ENCODE measurements at regions not wholly inside any gene's neighbourhood (a gene's known extent, or its start where the extent isn't known, plus 50 kb on each side); places are given as distances from the start of the nearest gene placed in this dataset.
"Not testable (repeated sequence)": the region's sequence is repeated elsewhere in the genome, so short reads cannot be mapped to it uniquely, and the experiment has no call there.

DNA sequence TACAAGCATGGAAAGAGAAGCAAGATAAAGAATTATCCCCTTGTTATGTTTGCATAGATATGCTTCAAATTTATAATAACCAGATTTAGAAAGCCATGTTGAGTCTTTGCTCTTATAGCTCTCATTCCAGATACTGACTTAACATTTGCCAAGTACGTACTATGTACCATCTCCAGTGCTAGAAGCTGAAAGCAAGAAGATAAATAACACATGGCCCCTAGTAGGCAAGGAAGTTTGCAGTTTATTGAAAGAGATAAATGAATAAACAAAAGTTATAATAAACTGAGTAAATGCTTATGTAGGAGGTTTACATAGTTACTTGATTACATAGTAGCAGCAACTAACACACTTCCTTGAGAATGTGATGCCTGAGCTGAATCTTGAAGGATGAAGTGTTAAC is 628.4 kb downstream of the HINT1 start:
- no peaks in the 10 kb centered on the region for H3K4me1 ChIP-seq (replicated peaks in 1 of 2)
- no peak overlapping the region for H3K27ac ChIP-seq
- in situ Hi-C loops (cut with MboI; ENCODE audit: low pct_unique_long_range_greater_than_20kb in 2 of 9, low sequenced_read_pairs in 9 of 9, unreplicated experiment in 9 of 9): no loop called here
- no peak for ATAC-seq (replicated peaks in 6 of 8)
- WGBS, 10 experiments: 0 to 100% (median 72%) methylated on average over 1 of the region's 1 CpG; no CpG with 5 or more reads in 4 of the 10 experiments
- H3K4me3 ChIP-seq: no peak overlapping the region

DNA sequence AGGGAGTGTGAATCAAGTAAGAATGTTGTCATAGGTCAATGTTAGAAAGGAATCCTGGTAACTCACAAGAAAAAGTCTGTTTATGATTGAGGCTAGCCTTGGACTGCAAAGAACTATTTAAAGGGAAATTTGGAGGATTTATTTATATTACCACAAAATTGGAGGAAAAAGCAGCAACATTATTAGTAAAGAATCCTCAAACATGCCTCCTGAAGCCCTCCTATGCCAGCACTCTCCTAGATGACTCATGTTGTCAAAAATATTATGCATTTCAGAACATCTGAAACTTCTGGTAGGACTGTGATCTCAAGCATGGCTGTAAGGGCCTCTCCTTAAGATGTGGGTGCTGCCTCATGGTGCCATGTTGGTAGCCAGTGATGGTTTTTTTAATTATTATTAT is 628.5 kb downstream of the CHSY3 start:
- in situ Hi-C loops (cut with MboI; ENCODE audit: low pct_unique_long_range_greater_than_20kb in 2 of 9, low sequenced_read_pairs in 9 of 9, unreplicated experiment in 9 of 9): no loop called here
- ATAC-seq (replicated peaks in 6 of 8): no peak
- H3K27ac ChIP-seq: no peak overlapping the region
- no peaks in the 10 kb centered on the region for H3K4me1 ChIP-seq (replicated peaks in 1 of 2)
- no peak overlapping the region for H3K4me3 ChIP-seq

DNA sequence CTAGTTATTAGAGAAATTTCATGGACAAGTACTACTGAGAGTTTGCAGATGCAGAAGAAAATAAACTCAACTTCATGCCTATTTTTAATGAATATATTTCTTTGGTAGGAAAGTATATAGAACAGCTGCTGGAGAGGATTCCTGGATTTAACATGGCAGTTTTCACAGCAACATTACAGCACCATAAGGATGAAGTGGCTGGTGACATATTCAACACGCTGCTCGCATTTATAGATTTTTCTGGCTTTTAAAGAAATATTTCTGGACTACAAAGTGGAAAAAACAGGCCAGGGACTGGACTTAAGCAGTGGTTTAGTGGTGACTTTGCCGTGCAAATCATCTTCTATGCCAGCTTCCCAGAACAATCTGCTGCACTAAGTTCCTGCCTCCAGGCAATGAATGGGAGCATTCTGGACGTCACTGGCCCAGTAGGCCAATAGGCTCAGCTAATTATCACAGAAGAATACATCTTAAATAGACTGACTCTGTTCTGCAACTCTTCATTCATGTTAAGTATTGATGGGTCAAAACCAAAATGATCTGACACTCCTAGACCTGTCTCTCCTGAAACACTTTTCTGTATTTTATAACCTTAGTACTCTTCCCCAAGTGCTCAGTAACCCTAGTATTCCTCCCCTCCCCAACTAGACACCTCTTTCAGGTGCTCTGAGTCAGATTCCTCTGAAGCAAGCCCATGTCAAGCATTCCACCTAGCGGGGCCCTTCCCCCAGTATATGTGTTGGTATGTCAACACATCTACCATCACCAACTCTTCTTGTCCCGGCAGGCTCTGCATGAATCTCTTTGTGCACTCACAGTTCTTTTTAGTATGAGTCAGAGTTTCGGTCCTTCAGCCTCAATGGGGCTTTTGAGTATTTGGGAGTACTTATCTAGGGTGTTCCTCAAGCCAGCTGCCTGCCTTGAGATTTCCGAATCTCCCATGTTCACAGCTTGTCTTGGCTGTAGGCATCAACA is 625.5 kb downstream of the CHSY3 start:
- WGBS, 10 experiments: 5 to 100% (median 67%) methylated on average over 1 to 6 of the region's 8 CpGs; no CpG with 5 or more reads in 1 of the 10 experiments
- no peak overlapping the region for H3K27ac ChIP-seq
- ATAC-seq (replicated peaks in 6 of 8): no peak
- in situ Hi-C loops (cut with MboI; ENCODE audit: low pct_unique_long_range_greater_than_20kb in 2 of 9, low sequenced_read_pairs in 9 of 9, unreplicated experiment in 9 of 9): no loop called here
- H3K4me1 ChIP-seq (replicated peaks in 1 of 2): no peaks in the 10 kb centered on the region
- H3K4me3 ChIP-seq: no peak overlapping the region

DNA sequence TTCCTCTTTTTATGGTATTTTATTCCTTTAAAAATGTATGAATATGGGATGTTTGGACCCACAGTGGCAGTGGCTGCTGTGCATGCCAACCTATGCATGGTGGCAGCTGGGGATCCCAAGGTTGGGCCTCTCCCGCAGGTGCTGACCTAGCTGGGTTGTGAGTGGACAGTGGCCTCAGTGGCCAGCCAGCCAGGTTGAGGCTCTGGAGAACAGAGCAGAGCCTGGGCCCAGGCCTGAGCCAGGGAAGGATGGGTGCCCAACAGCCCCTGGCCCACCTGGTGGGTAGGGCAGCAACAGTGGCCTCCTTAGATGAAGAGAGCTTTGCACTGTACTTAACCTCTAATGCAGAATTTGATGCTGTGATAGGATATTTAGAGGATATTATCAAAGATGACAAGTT is 624.8 kb downstream of the CHSY3 start:
- H3K27ac ChIP-seq: no peak overlapping the region
- no peaks in the 10 kb centered on the region for H3K4me1 ChIP-seq (replicated peaks in 1 of 2)
- WGBS, 10 experiments: 40 to 100% methylated on average over 1 of the region's 1 CpG; no CpG with 5 or more reads in 8 of the 10 experiments
- no peak for ATAC-seq (replicated peaks in 6 of 8)
- H3K4me3 ChIP-seq: no peak overlapping the region
- in situ Hi-C loops (cut with MboI; ENCODE audit: low pct_unique_long_range_greater_than_20kb in 2 of 9, low sequenced_read_pairs in 9 of 9, unreplicated experiment in 9 of 9): no loop called here

DNA sequence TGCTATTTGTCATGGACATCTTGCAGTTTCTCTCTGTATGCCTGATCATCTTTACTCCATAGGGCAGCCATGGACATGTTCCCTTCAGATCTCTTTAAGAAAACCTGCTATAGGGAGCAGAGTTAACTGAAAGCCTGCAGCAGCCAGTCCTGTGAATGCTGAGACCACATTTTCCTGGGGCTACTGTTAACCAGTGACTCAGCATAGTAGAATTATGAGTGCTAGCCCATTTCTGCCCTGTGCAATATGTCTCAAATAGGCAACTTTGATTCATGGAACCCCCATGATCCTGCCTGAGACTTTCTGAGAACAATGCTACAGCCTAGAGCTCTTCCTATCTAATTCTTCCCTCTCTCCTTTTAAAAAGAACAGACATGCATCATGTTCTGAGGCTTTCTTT is 624.2 kb downstream of the CHSY3 start:
- in situ Hi-C loops (cut with MboI; ENCODE audit: low pct_unique_long_range_greater_than_20kb in 2 of 9, low sequenced_read_pairs in 9 of 9, unreplicated experiment in 9 of 9): no loop called here
- peak in 1 of 8 experiments; percentile 50 for ATAC-seq (replicated peaks in 6 of 8)
- Histone ChIP-seq H3K4me1 (replicated peaks in 1 of 2) (no peaks in the 10 kb centered on the region), H3K4me3 (no peak overlapping the region), H3K27ac (no peak overlapping the region)

DNA sequence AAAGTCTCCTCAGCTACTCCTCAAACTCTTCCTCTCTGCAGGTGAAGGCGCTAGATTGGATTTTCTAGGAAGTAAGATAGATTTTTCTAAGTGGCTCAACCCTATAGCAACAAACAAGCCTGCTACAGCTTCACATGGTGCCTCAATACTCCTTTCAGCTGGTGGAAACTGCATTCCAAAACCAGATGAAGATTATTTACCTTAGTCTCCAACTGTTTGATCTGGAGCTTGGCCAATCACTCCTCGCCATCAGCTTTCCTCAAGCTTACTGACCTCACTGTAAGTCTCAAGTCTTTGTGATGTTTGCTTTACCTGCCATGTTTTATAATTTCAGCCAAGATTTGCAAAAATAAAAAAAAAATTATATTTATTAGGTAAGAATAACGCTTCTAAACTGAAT is 622.4 kb downstream of the CHSY3 start:
- H3K4me3 ChIP-seq: no peak overlapping the region
- no peaks in the 10 kb centered on the region for H3K4me1 ChIP-seq (replicated peaks in 1 of 2)
- in situ Hi-C loops (cut with MboI; ENCODE audit: low pct_unique_long_range_greater_than_20kb in 2 of 9, low sequenced_read_pairs in 9 of 9, unreplicated experiment in 9 of 9): no loop called here
- ATAC-seq (replicated peaks in 6 of 8): peak in 1 of 8 experiments; percentile 78
- no peak overlapping the region for H3K27ac ChIP-seq
- WGBS, 10 experiments: 0 to 95% (median 67%) methylated on average over 1 to 3 of the region's 3 CpGs

DNA sequence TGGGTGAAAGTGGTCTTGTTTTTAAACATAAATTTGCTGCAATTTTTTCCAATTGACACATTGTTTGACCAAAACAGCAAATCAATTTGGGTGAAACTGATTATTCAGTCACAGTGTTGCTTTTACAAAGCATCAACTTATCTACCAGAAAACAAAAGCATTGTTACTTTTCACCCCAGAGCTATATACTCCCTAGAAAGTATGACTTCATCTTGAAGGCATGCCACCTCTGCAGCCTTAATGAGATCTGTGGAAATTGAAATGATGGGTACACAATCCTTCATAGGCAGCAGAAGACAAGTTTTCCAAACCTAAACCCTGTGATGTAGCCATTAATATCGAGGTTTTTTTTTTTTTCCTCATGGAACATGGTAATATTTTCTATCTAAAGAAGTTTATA is 615.9 kb downstream of the CHSY3 start:
- WGBS, 10 experiments: 0 to 73% (median 39%) methylated on average over 1 of the region's 1 CpG; no CpG with 5 or more reads in 2 of the 10 experiments
- in situ Hi-C loops (cut with MboI; ENCODE audit: low pct_unique_long_range_greater_than_20kb in 2 of 9, low sequenced_read_pairs in 9 of 9, unreplicated experiment in 9 of 9): no loop called here
- H3K4me3 ChIP-seq: no peak overlapping the region
- no peak for ATAC-seq (replicated peaks in 6 of 8)
- no peak overlapping the region for H3K27ac ChIP-seq
- no peaks in the 10 kb centered on the region for H3K4me1 ChIP-seq (replicated peaks in 1 of 2)

DNA sequence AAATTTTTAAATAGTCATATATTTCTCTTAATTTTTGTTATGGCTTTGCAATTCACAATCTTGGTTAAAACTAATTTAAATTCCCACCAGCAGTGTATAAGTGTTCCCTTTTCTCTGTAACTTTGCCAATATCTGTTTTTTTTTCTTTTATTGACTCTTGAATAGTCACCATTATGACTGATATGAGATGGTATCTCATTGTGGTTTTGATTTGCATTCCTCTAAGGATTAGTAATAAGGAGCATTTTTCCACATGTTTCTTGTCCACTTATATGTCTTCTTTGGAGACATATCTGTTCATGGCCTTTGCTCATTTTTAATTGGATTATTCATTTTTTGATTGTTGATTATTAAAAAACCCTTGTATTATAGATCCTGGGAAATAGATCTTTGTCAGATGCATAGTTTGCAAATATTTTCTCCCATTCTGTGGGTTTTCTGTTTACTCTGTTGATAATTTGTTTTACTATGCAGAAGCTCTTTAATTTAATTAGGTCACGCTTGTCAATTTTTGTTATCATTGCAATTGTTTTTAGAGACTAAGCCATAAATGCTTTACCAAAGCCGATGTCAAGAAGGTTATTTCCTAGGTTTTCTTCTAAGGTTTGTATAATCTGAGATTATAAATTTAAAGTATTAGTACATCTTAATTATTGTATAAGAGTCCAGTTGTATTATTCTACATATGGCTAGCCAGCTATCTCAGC is 610.9 kb downstream of the CHSY3 start:
- WGBS, 10 experiments: 48 to 100% (median 83%) methylated on average over 1 to 2 of the region's 2 CpGs
- in situ Hi-C loops (cut with MboI; ENCODE audit: low pct_unique_long_range_greater_than_20kb in 2 of 9, low sequenced_read_pairs in 9 of 9, unreplicated experiment in 9 of 9): no loop called here
- H3K4me1 ChIP-seq (replicated peaks in 1 of 2): no peaks in the 10 kb centered on the region
- peak in 1 of 8 experiments; percentile 18 for ATAC-seq (replicated peaks in 6 of 8)
- H3K27ac ChIP-seq: no peak overlapping the region
- no peak overlapping the region for H3K4me3 ChIP-seq

DNA sequence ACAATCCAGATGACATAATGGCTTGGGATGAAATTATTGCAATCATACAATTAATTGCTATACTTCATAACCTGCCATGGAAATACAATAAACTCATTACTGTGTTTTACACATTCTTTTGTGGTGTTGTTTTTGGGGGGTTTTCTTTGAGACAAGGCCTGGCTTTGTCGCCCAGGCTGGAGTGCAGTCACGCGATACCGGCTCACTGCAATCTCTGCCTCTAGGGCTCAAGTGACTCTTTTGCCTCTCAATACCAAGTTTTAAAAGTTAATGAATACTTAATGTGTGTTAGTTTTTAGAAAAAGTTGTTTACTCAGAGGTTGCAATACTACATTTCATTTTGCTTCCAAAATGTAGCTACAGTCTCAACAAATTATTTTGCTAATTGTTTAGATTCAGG is 598.4 kb downstream of the CHSY3 start:
- H3K27ac ChIP-seq: no peak overlapping the region
- no peaks in the 10 kb centered on the region for H3K4me1 ChIP-seq (replicated peaks in 1 of 2)
- in situ Hi-C loops (cut with MboI; ENCODE audit: low pct_unique_long_range_greater_than_20kb in 2 of 9, low sequenced_read_pairs in 9 of 9, unreplicated experiment in 9 of 9): no loop called here
- no peak for ATAC-seq (replicated peaks in 6 of 8)
- H3K4me3 ChIP-seq: no peak overlapping the region
- WGBS, 10 experiments: 46 to 88% (median 66%) methylated on average over 1 to 4 of the region's 4 CpGs; no CpG with 5 or more reads in 4 of the 10 experiments

DNA sequence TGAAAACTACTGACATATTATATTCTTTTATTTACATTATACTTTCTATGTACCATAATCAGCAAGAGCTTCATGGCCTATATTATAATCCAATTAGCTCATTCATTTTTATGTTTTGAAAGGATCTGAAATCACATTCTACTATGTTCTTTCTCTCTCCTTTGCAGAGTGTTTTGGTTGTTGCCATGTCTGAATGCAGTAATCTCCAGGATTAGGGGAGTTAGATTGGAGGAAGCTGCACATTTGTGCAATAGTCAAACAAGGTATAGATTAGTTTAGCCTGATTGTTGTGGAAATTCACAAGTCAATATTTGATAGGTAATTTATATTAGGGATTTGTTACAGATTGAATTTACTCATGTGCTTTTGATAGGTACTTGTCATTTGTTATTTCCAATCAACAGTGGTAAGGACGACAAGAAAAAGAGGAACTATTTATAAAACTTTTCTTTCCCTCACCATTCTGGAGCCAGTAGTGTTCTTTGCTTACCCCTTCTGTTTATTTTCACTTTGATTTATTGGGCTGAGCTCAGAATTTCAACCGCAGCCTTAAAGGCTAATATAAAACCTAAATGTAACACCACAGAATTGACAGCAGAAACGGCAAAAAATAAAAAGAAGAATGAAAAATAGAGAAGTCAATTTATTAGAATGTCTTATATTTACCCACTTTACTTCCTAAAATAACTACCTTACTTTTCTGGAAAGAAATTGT is 597.0 kb downstream of the CHSY3 start:
- 0 to 83% (median 71%) methylated on average over 2 to 3 of the region's 3 CpGs for WGBS, 10 experiments
- in situ Hi-C loops (cut with MboI; ENCODE audit: low pct_unique_long_range_greater_than_20kb in 2 of 9, low sequenced_read_pairs in 9 of 9, unreplicated experiment in 9 of 9): no loop called here
- peak in 1 of 8 experiments; percentile 36 for ATAC-seq (replicated peaks in 6 of 8)
- H3K27ac ChIP-seq: no peak overlapping the region
- no peak overlapping the region for H3K4me3 ChIP-seq
- no peaks in the 10 kb centered on the region for H3K4me1 ChIP-seq (replicated peaks in 1 of 2)

DNA sequence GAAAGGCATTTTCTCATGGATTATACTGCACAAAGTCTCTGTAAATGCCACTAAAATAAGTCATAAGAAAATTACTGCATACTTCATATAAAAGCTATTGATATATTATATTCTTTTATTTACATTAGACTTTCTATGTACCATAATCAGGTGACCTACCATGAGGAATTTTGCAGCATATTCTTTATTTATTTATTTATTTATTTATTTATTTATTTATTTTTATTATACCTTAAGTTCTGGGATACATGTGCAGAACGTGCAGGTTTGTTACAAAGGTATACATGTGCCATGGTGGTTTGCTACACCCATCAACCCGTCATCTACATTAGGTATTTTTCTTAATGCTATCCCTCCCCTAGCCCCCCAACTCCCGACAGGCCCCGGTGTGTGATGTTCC is 596.2 kb downstream of the CHSY3 start:
- not testable (repeated sequence) for ATAC-seq (replicated peaks in 6 of 8); H3K4me1 ChIP-seq (replicated peaks in 1 of 2)
- WGBS, 10 experiments: 28 to 91% (median 80%) methylated on average over 1 to 4 of the region's 4 CpGs; no CpG with 5 or more reads in 3 of the 10 experiments

DNA sequence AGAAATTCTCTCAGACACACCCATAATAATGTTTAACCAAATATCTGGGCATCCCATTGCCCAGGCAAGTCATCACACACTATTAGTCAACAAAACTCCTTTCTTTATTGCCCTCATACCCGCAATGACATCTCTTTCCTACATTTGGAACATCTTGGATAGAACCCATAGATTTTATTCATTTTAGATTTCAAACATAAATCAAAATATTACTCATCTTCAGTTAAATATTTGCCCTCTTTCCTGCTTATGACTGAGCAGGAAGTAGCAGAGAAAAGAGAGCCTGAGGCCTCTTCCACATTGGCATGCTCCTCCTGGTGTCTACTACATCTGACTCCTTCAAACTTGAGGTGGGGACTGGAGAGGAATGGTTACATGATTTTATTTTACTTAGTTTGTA is 592.0 kb downstream of the CHSY3 start:
- WGBS, 10 experiments: 45 to 100% (median 91%) methylated on average over 1 of the region's 1 CpG; no CpG with 5 or more reads in 4 of the 10 experiments
- no peak overlapping the region for H3K4me3 ChIP-seq
- no peak for ATAC-seq (replicated peaks in 6 of 8)

More for the DNA sequence above, 596.2 kb downstream of the CHSY3 start:
- H3K4me3 ChIP-seq; in situ Hi-C loops (cut with MboI; ENCODE audit: low pct_unique_long_range_greater_than_20kb in 2 of 9, low sequenced_read_pairs in 9 of 9, unreplicated experiment in 9 of 9); H3K27ac ChIP-seq: not testable (repeated sequence)

DNA sequence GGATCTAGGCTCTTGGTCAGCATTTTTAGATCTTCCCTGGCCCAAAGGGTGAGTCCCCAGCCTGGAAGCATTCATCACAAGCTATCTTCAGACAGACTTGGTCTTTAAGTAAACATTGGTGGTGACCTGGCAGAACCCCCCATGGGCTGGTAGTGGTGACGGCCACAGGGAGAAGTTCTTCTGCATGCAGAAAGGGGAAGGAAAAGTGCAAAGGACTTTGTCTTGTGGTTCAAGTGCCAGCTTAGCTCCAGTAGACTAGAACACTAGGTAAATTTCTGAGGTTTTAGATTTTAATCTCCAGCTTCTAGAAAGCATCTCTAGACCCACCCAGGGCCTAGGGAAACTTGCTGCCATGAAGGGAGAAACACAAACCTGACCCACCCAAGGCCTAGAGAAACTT is 584.0 kb downstream of the CHSY3 start:
- Histone ChIP-seq H3K4me1 (replicated peaks in 1 of 2) (no peaks in the 10 kb centered on the region), H3K27ac (no peak overlapping the region), H3K4me3 (no peak overlapping the region)
- in situ Hi-C loops (cut with MboI; ENCODE audit: low pct_unique_long_range_greater_than_20kb in 2 of 9, low sequenced_read_pairs in 9 of 9, unreplicated experiment in 9 of 9): no loop called here
- no peak for ATAC-seq (replicated peaks in 6 of 8)
- 0 to 100% (median 43%) methylated on average over 1 of the region's 1 CpG; no CpG with 5 or more reads in 5 of the 10 experiments for WGBS, 10 experiments

More for the DNA sequence above, 592.0 kb downstream of the CHSY3 start:
- in situ Hi-C loops (cut with MboI; ENCODE audit: low pct_unique_long_range_greater_than_20kb in 2 of 9, low sequenced_read_pairs in 9 of 9, unreplicated experiment in 9 of 9): no loop called here
- no peaks in the 10 kb centered on the region for H3K4me1 ChIP-seq (replicated peaks in 1 of 2)
- no peak overlapping the region for H3K27ac ChIP-seq

Data from motor neuron (in vitro differentiated cells).